NCI-H146 treated with DMSO at 0.1 percent for 48 hours (cell line): ENCODE measurements at regions not wholly inside any gene's neighbourhood (a gene's known extent, or its start where the extent isn't known, plus 50 kb on each side); places are given as distances from the start of the nearest gene placed in this dataset.
A peak's percentile ranks its signal among the peaks of the same experiment; 100 is the strongest.

ENCODE experiments used
- DNase-seq: peaks from one replicate; lab custom pipeline; 2025; ENCODE audit not compliant: unreplicated experiment; lab: John Stamatoyannopoulos, UW

DNA sequence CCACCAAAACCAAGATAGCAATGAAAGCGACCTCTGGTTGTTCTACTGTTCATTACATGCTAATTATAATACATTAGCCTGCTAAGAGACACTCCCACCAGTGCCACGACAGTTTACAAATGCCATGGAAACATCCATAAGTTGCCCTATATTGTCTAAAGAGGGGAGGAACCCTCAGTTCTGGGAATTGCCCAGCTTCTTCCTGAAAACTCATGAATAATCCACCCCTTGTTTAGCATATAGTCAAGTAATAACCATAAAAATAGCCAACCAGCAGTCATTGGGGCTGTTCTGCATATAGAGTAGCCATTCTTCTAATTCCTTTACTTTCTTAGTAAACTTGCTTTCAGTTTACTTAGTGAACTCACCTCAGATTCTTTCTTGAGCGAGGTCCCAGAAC lies 189.8 kb upstream of the SOX11 start:
- DNase-seq: no peak

- DNase-seq: no peak
Observed at GRCh38 chr2:5504756-5505155, 187.4 kb upstream of the SOX11 start.

DNA sequence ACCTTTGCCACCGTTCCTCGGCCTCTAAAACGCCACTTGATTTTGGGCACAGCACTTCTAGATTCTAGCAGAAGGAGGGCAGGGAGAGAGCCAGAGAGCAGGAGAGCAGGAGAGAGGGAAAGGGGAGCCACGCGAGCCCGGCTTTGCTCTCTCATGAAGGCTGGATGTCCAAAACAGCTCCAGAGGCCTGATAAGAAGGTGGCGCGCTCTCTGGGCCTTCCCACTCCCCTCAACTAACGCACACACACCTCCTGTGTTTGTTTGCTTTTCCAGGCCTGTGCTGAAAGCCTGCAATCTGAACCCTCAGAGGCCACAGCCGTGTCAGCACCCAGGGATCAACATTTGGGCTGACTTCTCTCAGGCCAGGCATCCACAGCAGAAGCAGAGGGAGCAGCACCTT lies 184.8 kb upstream of the SOX11 start:
- no peak for DNase-seq

- no peak for DNase-seq
Observed at GRCh38 chr2:5509362-5509761, 182.8 kb upstream of the SOX11 start.

GRCh38 chr2:5510082-5510481 lies 182.1 kb upstream of the SOX11 start:
- no peak for DNase-seq

DNA sequence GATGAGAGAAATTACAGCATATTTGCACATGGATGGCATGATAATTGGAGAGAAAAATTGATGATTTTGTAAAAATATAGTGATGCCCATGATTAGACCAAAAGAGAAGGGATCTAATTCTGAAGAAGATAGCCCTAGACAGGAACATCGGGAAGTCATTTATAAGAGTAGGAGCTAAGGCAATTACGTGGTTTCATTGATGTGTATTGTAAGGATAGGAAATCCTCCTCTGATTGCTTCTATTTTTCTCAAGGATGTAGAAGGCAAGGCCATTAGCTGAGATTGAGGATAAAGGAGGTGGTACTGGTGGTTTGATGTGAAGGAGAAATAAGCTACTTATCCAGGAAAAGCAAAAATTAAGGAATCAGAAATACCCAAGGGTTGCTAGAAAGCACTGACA lies 176.5 kb upstream of the SOX11 start:
- DNase-seq: no peak

DNA sequence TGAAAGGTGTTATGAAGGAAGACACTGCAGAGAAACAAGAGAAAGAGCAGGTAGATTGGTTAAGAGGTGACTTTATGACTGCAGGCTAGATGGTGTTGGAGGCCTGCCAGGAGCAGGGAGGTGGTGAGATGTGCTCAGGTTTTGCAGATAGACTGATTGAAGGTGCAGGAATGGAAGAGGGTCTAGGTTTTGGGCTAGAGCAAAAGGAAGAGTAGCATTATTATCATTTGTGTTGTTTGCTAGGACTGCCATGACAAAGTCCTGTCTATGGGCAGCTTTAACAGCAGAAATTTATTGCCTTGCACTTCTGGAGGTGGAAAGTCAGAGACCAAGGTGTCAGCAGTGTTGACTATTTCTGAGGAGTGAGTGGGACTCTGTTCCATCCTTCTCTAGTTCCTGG lies 172.9 kb upstream of the SOX11 start:
- DNase-seq: no peak

DNA sequence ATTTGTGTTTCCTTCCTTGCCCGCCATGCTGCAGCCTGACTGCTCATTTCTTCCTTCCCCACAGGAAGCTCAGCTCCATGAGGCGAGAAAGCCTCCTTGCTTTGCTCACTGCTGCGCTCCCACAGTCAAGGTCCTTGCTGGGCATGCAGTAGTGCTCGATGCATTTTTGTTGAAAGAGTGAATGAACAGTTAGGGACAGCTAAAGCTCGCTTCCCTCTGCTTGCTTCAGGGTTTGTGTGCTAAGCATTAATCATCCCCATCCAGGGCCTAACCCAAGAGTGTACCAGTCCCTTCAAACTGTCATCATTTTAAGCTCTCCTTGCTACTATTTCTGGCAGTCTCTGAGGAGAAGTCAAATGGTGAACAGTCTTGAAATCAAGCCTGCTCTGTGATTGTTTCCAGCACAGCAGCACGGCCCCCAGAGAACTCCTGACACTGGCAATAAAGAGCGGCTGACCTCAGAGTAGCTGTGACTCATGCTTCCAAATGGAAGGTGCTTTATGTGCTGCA lies 171.7 kb upstream of the SOX11 start:
- DNase-seq: no peak

DNA sequence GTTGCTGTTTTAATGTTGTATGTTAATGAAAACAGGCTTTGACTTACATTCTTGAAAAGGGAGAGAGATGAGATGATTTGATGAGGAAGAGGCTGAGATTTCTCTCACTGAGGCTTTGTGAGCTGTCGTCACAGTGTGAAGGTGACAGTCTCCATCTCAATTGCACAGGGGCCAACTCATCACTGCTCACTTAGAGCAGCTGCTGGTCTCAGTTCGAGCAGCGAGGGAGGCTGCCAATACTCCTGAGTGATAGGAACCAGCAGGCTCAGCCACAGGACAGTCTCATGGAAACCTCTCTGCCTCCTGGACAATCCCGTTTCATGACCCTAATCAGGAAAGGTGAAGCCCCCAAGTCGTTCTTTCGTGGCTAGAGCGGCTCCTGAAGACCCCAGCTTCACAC lies 170.7 kb upstream of the SOX11 start:
- DNase-seq: no peak

DNA sequence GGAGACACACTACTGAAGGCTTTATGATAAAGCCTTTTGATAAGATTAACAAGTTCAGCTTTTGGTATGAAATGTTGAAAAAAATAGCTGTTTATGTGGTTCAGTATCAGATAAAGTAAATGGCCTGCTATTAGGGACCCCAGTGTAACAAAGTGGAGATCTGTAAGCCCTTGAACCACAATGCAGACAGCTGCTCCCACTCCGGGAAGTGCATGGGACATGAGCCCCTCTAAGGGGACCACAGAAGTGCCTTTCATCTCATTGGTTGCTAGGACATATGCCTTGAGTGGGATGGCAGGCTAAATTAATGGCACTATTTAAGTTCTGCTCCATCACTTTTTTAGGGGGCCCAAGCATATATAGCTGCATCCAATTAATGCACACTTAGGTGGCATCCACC lies 167.6 kb upstream of the SOX11 start:
- DNase-seq: no peak

DNA sequence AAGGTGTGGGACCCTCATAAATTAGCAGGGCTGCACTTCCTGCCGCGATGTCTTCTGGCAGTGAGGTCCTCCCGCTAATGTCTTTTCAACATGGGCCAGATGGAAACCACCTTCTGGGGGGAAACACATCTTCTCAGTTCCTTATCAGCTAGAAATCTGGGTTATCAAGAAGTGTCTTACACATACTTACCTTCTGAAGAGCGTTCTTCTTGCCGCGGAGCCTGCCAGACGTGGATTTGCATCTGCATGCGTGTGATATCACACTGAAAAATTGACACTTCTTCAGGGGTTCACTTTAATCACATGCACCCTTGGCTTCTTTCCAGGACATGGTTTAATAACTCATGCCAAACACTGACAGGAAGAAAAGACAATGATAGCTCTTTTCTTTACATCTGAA lies 163.5 kb upstream of the SOX11 start:
- no peak for DNase-seq

- no peak for DNase-seq
Observed at GRCh38 chr2:5530011-5530696, 162.0 kb upstream of the SOX11 start.

DNA sequence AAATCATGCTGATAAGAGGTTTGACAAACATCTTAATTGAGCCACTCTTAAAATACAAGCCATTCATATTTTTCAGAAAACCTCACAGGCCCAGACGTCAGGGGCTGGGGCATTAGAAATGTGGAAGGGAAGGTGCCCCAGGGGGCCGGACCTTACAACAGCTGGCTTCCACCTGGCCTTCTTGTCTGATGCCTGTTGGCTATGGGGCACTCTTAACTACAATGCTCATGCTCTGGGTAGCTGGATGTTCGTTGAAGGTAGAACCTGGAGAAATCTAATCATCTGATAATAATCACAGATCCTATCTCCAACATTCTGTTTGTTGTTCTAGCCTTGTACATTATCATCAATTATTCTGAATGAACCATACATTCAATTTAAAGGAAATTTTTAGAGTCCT lies 156.9 kb upstream of the SOX11 start:
- no peak for DNase-seq

GRCh38 chr2:5537180-5537688 lies 154.9 kb upstream of the SOX11 start:
- DNase-seq: no peak

DNA sequence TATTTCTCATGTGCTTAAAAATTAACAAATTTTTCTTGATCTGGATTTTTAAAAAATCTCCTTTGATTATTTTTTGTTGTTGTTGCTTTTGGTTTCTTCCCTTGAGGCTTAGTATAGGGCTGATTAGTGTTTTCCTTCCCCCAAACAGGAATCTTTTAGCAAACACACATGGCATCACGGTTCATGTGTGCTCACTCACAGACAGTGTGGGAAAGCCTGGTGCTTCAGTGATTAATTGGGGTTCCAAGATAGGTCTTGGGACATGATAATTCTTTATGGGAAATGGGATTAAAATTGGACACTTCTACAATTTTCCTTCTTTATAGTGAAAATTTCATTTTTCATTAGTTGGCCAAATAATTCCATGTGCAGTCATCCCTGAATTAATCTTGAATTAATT lies 153.9 kb upstream of the SOX11 start:
- no peak for DNase-seq

DNA sequence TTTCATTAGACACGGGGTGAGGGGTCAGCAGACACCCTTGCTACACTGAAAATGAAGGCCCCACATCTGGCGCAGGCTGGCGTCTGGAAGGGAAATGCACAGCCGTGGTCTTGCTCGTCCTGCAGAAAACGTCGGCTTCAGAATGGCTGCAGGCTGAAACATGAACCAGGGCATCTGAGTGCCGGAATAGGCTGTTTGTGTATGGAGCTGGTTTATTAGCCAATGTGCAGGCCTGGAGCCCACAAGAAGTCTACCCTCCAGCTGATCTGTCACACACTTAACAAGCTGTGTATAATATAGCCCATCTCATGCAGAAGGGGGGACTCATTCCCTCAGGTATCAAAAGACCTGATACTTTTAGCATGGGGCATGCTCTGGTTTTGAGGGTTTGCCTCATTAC lies 153.4 kb upstream of the SOX11 start:
- DNase-seq: no peak

GRCh38 chr2:5539282-5540165 lies 152.7 kb upstream of the SOX11 start:
- peak; percentile 29 for DNase-seq

GRCh38 chr2:5540856-5541255 lies 151.3 kb upstream of the SOX11 start:
- no peak for DNase-seq

DNA sequence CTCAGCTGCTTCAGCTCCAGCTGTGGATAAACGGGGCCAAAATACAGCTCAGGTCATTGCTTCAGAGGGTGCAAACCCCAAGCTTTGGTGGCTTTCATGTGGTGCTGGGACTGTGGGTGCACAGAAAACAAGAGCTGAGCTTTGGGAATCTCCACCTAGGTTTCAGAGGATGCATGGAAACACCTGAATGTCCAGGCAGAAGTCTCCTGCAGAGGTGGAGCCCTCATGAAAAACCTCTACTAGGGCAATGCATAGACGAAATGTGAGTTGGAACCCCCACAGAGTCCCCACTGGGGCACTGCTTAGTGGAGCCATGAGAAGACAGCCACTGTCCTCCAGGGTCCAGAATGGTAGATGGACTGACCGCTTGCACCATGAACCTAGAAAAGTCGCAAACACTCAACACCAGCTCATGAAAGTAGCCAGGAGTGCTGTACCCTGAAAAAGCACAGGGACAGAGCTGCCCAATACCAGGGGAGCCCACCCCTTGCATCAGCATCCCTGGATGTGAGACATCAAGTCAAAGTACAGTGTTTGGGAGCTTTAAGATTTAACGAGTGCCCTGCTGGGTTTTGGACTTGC lies 147.9 kb upstream of the SOX11 start:
- no peak for DNase-seq

- no peak for DNase-seq
Observed at GRCh38 chr2:5546181-5546580, 146.0 kb upstream of the SOX11 start.

- DNase-seq: peak; percentile 51
Observed at GRCh38 chr2:5548991-5549715, 143.0 kb upstream of the SOX11 start.
